HCT116 (cell line): ENCODE measurements at regions not wholly inside any gene's neighbourhood (a gene's known extent, or its start where the extent isn't known, plus 50 kb on each side); places are given as distances from the start of the nearest gene placed in this dataset.

Experiments
- ATAC-seq: fragments of 200-7000 bp; cut with Tn5 transposase; 2 replicates; pipeline ENCODE4 v1.9.1; 2020; ENCODE audit warnings: mild to moderate bottlenecking, moderate library complexity
- BruUV-seq: library from RNA; stranded (reverse); fragments of 400-500 nt; replicated peaks from 2 replicates; lab custom pipeline; 2021; lab: Mats Ljungman, UMichigan
- CTCF ChIA-PET: fragments of 300-600 bp; sonication (Branson Sonifier 250); formaldehyde crosslinking; loops from one replicate; lab custom pipeline; 2021; ENCODE audit warnings: antibody characterized with exemption; lab: Charles Lee
- POLR2A ChIA-PET: fragments of 300-600, 350-600 bp; sonication (Branson Sonifier 250); formaldehyde crosslinking; loops from one replicate; lab custom pipeline; 2021; ENCODE audit warnings: antibody characterized with exemption; lab: Charles Lee
- RAD21 ChIA-PET, 2 experiments: fragments of 300-600 bp; sonication (Branson Sonifier 250); formaldehyde crosslinking; loops; one replicate each; lab custom pipeline; 2023; ENCODE audit warnings: low total read pairs in 2 of 2; ENCODE audit not compliant: uncharacterized antibody in 2 of 2, unreplicated experiment in 2 of 2, low non-redundant PET in 1 of 2; lab: Charles Lee
- DNase-seq: peaks from one replicate; pipeline ENCODE4 v3.0.0-alpha.2; 2010; ENCODE audit warnings: low read depth, low spot score
- H2AFZ ChIP-seq: fragments of 200-600 bp; shearing (Covaris generic), sonication (generic); 2 replicates; pipeline ENCODE4 v1.6.1; 2017; ENCODE audit warnings: low read depth, mixed run types, mixed read lengths, antibody characterized with exemption, low read length; ENCODE audit not compliant: poor library complexity, severe bottlenecking
- H3K27ac ChIP-seq: 2 replicates; pipeline ENCODE4 v1.5.1; 2012; ENCODE audit warnings: low read depth, low read length
- H3K27me3 ChIP-seq: fragments of 200-600 bp; sonication (generic); 2 replicates; pipeline ENCODE4 v1.6.1; 2016; ENCODE audit warnings: mixed run types, low read length, mixed read lengths; ENCODE audit not compliant: insufficient read depth
- H3K36me3 ChIP-seq, 2 experiments: fragments of 200-500 bp in 1 of 2; fragments of 200-600 bp in 1 of 2; sonication (Bioruptor generic) in 1 of 2; sonication (generic) in 1 of 2; 2 replicates each; pipeline versions ENCODE4 v1.5.1 to v1.6.1; 2014 to 2016; ENCODE audit warnings: low read length in 2 of 2, inconsistent platforms in 1 of 2, mixed read lengths in 1 of 2, mixed run types in 1 of 2; ENCODE audit not compliant: insufficient read depth in 2 of 2, control insufficient read depth in 1 of 2
- H3K4me1 ChIP-seq, 2 experiments: fragments of 200-600 bp in 1 of 2; sonication (generic) in 1 of 2; 2 replicates each; pipeline versions ENCODE4 v1.5.1 to v1.6.1; 2012 to 2017; ENCODE audit warnings: low read length in 2 of 2, inconsistent platforms in 1 of 2, mild to moderate bottlenecking in 1 of 2, mixed read lengths in 1 of 2, mixed run types in 1 of 2, moderate library complexity in 1 of 2; ENCODE audit not compliant: insufficient read depth in 2 of 2, control insufficient read depth in 1 of 2
- H3K4me2 ChIP-seq: fragments of 200-600 bp; sonication (generic); 2 replicates; pipeline ENCODE4 v1.6.1; 2017; ENCODE audit warnings: mixed run types, low read length, mixed read lengths
- H3K4me3 ChIP-seq, 2 experiments: fragments of 200-600 bp in 1 of 2; sonication (generic) in 1 of 2; replicated peaks in 1 of 2; 2 replicates each; pipeline ENCODE4 v1.5.1; 2011 to 2016; ENCODE audit warnings: low read length in 2 of 2, control low read depth in 1 of 2, low read depth in 1 of 2, mild to moderate bottlenecking in 1 of 2, mixed read lengths in 1 of 2, mixed run types in 1 of 2
- H3K79me2 ChIP-seq: fragments of 200-600 bp; sonication (generic); 2 replicates; pipeline ENCODE4 v1.6.1; 2017; ENCODE audit warnings: mild to moderate bottlenecking, mixed run types, low read length, moderate library complexity, mixed read lengths; ENCODE audit not compliant: insufficient read depth
- H3K9ac ChIP-seq: fragments of 200-600 bp; sonication (generic); 2 replicates; pipeline ENCODE4 v1.6.1; 2016; ENCODE audit warnings: low read length, mixed read lengths
- H3K9me2 ChIP-seq: fragments of 200-600 bp; sonication (generic), shearing (Covaris generic); 2 replicates; pipeline ENCODE4 v1.6.1; 2017; ENCODE audit warnings: mixed run types, mild to moderate bottlenecking, moderate library complexity; ENCODE audit not compliant: insufficient read depth
- H3K9me3 ChIP-seq, 2 experiments: fragments of 200-500 bp in 1 of 2; fragments of 200-600 bp in 1 of 2; sonication (Bioruptor generic) in 1 of 2; sonication (generic) in 1 of 2; 2 replicates each; pipeline ENCODE4 v1.6.1; 2014 to 2017; ENCODE audit warnings: low read length in 2 of 2, mixed read lengths in 2 of 2, inconsistent platforms in 1 of 2, low read depth in 1 of 2, mild to moderate bottlenecking in 1 of 2, mixed run types in 1 of 2, moderate library complexity in 1 of 2; ENCODE audit not compliant: control insufficient read depth in 1 of 2, insufficient read depth in 1 of 2
- H4K20me1 ChIP-seq: fragments of 200-600 bp; sonication (generic), shearing (Covaris generic); 2 replicates; pipeline ENCODE4 v1.6.1; 2017; ENCODE audit warnings: mixed run types, mild to moderate bottlenecking, moderate library complexity; ENCODE audit not compliant: insufficient read depth
- ATF3 ChIP-seq: IDR thresholded peaks from 2 replicates; pipeline ENCODE4 v1.6.1; 2012
- CBX3 ChIP-seq: IDR thresholded peaks from 2 replicates; pipeline ENCODE4 v1.6.1; 2012; ENCODE audit warnings: low read depth
- CEBPB ChIP-seq: IDR thresholded peaks from 2 replicates; pipeline ENCODE4 v1.6.1; 2012; ENCODE audit warnings: low read depth
- CTCF ChIP-seq, 3 experiments: fragments of 200-600 bp in 1 of 3; sonication (generic) in 1 of 3; IDR thresholded peaks in 2 of 3; conservative IDR thresholded peaks in 1 of 3; 2 replicates each; pipeline ENCODE4 v1.5.1; 2012 to 2017; ENCODE audit warnings: low read depth in 2 of 3, low read length in 2 of 3, antibody characterized with exemption in 1 of 3, borderline replicate concordance in 1 of 3, control low read depth in 1 of 3, mild to moderate bottlenecking in 1 of 3, mixed read lengths in 1 of 3, mixed run types in 1 of 3, moderate library complexity in 1 of 3; ENCODE audit not compliant: insufficient read depth in 1 of 3
- ELF1 ChIP-seq: IDR thresholded peaks from 2 replicates; pipeline ENCODE4 v1.6.1; 2012; ENCODE audit warnings: low read depth, borderline replicate concordance
- EZH2 ChIP-seq: fragments of 200-600 bp; sonication (generic); IDR thresholded peaks from 2 replicates; pipeline ENCODE4 v1.6.1; 2017; ENCODE audit warnings: antibody characterized with exemption, mixed run types
- EZH2phosphoT487 ChIP-seq: fragments of 200-600 bp; IDR thresholded peaks from 2 replicates; pipeline ENCODE4 v1.6.1; 2018; ENCODE audit warnings: antibody characterized with exemption, borderline replicate concordance
- FOSL1 ChIP-seq: IDR thresholded peaks from 2 replicates; pipeline ENCODE4 v1.6.1; 2012; ENCODE audit warnings: low read depth
- JUND ChIP-seq: IDR thresholded peaks from 2 replicates; pipeline ENCODE4 v1.6.1; 2012
- POLR2A ChIP-seq: IDR thresholded peaks from 2 replicates; pipeline ENCODE4 v1.7.0; 2011; ENCODE audit warnings: borderline replicate concordance; ENCODE audit not compliant: insufficient read depth, insufficient read length; ENCODE audit errors: extremely low read depth
- POLR2AphosphoS5 ChIP-seq: IDR thresholded peaks from 2 replicates; pipeline ENCODE4 v1.6.1; 2011; ENCODE audit warnings: mild to moderate bottlenecking, low read depth, low read length, moderate library complexity
- RAD21 ChIP-seq: IDR thresholded peaks from 2 replicates; pipeline ENCODE4 v1.6.1; 2012; ENCODE audit warnings: low read depth, mild to moderate bottlenecking
- REST ChIP-seq: IDR thresholded peaks from 2 replicates; pipeline ENCODE4 v1.6.1; 2012; ENCODE audit warnings: low read depth
- SIN3A ChIP-seq: IDR thresholded peaks from 2 replicates; pipeline ENCODE4 v1.6.1; 2012; ENCODE audit warnings: low read depth
- SP1 ChIP-seq: IDR thresholded peaks from 2 replicates; pipeline ENCODE4 v1.6.1; 2012; ENCODE audit warnings: low read depth
- TCF7L2 ChIP-seq: IDR thresholded peaks from 2 replicates; pipeline ENCODE4 v1.7.0; 2011; ENCODE audit warnings: borderline replicate concordance, inconsistent platforms; ENCODE audit not compliant: insufficient read depth, insufficient read length; ENCODE audit errors: extremely low read depth
- YY1 ChIP-seq: IDR thresholded peaks from 2 replicates; pipeline ENCODE4 v1.6.1; 2011; ENCODE audit warnings: low read length, low read depth, moderate library complexity, mild to moderate bottlenecking; ENCODE audit not compliant: insufficient replicate concordance; ENCODE audit errors: extremely low read depth
- ZBTB33 ChIP-seq: IDR thresholded peaks from 2 replicates; pipeline ENCODE4 v1.6.1; 2011; ENCODE audit warnings: mild to moderate bottlenecking, low read length, moderate library complexity; ENCODE audit not compliant: insufficient replicate concordance; ENCODE audit errors: extremely low read depth
- ZFX ChIP-seq: fragments of 450-650 bp; IDR thresholded peaks from 2 replicates; pipeline ENCODE4 v1.6.1; 2017
- ZNF274 ChIP-seq: fragments of 200-500 bp; sonication (Bioruptor generic); IDR thresholded peaks from 2 replicates; pipeline ENCODE4 v1.6.1; 2014; ENCODE audit warnings: mild to moderate bottlenecking, low read depth, low read length, inconsistent platforms
- intact Hi-C: fragments of 100-400 bp; cut with micrococcal nuclease; formaldehyde crosslinking; loops from 2 replicates; pipeline ENCODE4 v1.10.0; 2022

- H3K27ac ChIP-seq = peak overlapping the region; percentile 20; the same call in 1 of the 2 replicates
- ChIA-PET POLR2A (interaction anchor here (1.4 kb wide), 1 partner anchor 13 kb away, joined by 3 read pairs; no protein-coding TSS in a partner anchor), RAD21 (no interaction called here), CTCF (no interaction called here)
- H2AFZ ChIP-seq = peak overlapping the region; percentile 33
- H3K9me3 ChIP-seq = no peaks in the 10 kb centered on the region; a peak in 1 of 4 replicates
- DNase-seq = peak; percentile 48
- H3K4me3 ChIP-seq = no peak overlapping the region
- ATAC-seq = 0 out of 2 replicates have a peak, but pooled peaks have one; percentile 11
- no peaks in the 10 kb centered on the region for H4K20me1 ChIP-seq
- no peak overlapping the region for H3K9ac ChIP-seq
- peak overlapping the region; percentile 60 for H3K4me2 ChIP-seq
- intact Hi-C loops = no loop called here
- BruUV-seq = no TSS peak
- peaks cover 16 to 39% of the 10 kb centered on the region in 2 experiments for H3K4me1 ChIP-seq
- H3K79me2 ChIP-seq = no peaks in the 10 kb centered on the region
- no peaks in the 10 kb centered on the region for H3K27me3 ChIP-seq
- no peaks in the 10 kb centered on the region for H3K9me2 ChIP-seq
- no peaks in the 10 kb centered on the region for H3K36me3 ChIP-seq
- TF ChIP-seq TCF7L2 (no peak), SIN3A (peak; percentile 71), CBX3 (peak; percentile 56; the same call in 1 of the 2 replicates), EZH2phosphoT487 (no peak), CTCF (IDR thresholded peaks at IDR 0.05 in 2 of 3, conservative IDR thresholded peaks at IDR 0.05 in 1 of 3; ENCODE audit: borderline replicate concordance in 1 of 3, insufficient read depth in 1 of 3, low read depth in 2 of 3, low read length in 2 of 3) (no peak), ZNF274 (no peak), JUND (peak; percentile 87), CEBPB (peak; percentile 98), YY1 (peak; percentile 26), SP1 (peak; percentile 84), ZBTB33 (no peak), ZFX (no peak), ELF1 (peak; percentile 54), REST (no peak), POLR2A (no peak), EZH2 (no peak), ATF3 (peak; percentile 93), FOSL1 (peak; percentile 90), RAD21 (0 out of 2 replicates have a peak, but pooled peaks have one; percentile 7), POLR2AphosphoS5 (peak; percentile 38; the same call in 1 of the 2 replicates)
These were observed 696.4 kb downstream of the INHBA start for GRCh38 chr7:41006306-41006995.
